NCI-H128 (cell line): ENCODE measurements at regions not wholly inside any gene's neighbourhood (a gene's known extent, or its start where the extent isn't known, plus 50 kb on each side); places are given as distances from the start of the nearest gene placed in this dataset.

Experiments
- DNase-seq: peaks from one replicate; lab custom pipeline; 2025; ENCODE audit not compliant: unreplicated experiment; lab: John Stamatoyannopoulos, UW

- DNase-seq: no peak
Observed at GRCh38 chr5:88488561-88488960, 219.9 kb upstream of the TMEM161B start.

GRCh38 chr5:88488130-88488529 lies 219.5 kb upstream of the TMEM161B start:
- no peak for DNase-seq

- no peak for DNase-seq
Observed at GRCh38 chr5:88487066-88487465, 218.4 kb upstream of the TMEM161B start.

DNA sequence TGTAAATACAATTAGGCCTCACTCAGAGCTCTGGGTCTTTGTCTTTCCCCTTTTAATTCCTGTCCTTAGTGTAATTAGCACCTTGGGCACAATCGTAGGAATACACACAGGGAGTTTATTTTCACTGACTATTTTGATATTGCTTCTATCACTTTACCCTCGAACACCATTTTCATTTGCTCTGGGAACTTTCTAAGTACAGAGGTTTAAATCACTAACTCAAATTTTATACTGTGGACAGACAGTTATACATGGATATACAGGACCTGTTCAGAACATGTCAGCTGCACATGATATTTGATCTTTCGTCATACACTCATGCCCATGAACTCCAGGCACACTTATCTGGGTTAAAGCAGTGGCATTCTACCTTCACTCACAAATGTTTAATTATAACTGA lies 217.8 kb upstream of the TMEM161B start:
- no peak for DNase-seq

- DNase-seq: no peak
Observed at GRCh38 chr5:88485531-88485930, 216.9 kb upstream of the TMEM161B start.

- DNase-seq: no peak
Observed at GRCh38 chr5:88483964-88484672, 215.5 kb upstream of the TMEM161B start.

GRCh38 chr5:88480801-88481499 lies 212.3 kb upstream of the TMEM161B start:
- no peak for DNase-seq

GRCh38 chr5:88480245-88480644 lies 211.6 kb upstream of the TMEM161B start:
- DNase-seq: no peak

DNA sequence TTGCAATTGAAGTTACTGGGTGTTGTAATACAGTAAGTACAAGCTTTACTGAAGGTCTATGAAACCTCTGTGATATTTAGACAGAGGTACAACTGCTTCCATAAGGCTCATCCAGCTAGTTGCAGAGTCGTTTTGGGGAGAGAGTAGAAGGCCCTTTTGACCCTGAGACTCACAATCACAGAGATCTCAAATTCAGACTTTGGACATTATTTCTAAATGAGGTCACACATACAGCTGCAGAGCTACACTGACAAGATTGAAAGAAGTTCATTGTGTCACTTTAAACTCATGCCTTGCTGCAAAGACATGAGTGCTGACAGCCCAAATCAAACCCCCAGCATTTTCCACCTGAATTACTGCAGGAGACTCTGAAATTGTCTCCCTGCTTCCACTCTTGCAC lies 205.9 kb upstream of the TMEM161B start:
- no peak for DNase-seq

- no peak for DNase-seq
Observed at GRCh38 chr5:88470745-88471144, 202.1 kb upstream of the TMEM161B start.

- DNase-seq: no peak
Observed at GRCh38 chr5:88459971-88460370, 191.3 kb upstream of the TMEM161B start.

GRCh38 chr5:88452820-88453219 lies 184.2 kb upstream of the TMEM161B start:
- no peak for DNase-seq

DNA sequence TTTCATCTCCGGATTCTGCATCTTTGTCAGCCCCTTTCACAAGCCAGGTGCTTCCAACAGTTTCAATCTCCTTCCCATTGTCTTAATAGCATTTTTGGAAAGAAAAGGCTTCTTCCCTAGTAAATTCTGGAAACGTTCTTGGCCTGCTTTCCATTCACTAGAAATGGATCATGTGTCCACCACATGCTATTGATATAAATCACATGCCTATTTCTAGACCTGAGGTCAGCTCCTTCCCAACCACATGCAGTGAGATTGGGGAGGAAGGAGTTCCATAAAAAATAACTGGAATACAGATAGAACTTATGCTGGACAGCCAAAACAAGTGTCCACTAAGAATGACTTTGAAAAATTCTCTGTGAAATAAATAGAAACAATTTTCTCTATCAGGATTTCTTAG lies 181.6 kb upstream of the TMEM161B start:
- no peak for DNase-seq

DNA sequence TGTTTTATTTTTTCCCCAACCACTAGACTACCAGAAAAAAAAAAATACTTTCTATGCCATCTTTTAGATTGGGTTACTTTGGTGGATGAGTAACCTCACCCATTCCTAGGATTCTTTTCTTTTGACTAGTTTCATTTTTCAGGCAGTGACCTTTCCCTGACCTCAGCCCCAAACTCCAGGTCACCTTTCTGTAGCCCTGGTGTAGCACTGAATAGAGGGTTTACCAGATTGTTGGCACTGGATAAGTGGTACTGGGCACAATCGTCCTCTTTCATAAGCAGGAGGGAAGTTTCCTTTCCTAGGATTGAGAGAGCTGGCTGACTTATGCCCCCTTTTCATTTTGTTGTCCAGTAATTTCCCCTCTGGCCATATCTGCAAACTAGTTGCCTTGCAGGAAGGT lies 169.4 kb upstream of the TMEM161B start:
- no peak for DNase-seq

GRCh38 chr5:88436290-88436689 lies 167.6 kb upstream of the TMEM161B start:
- no peak for DNase-seq

- DNase-seq: no peak
Observed at GRCh38 chr5:88428633-88429032, 160.0 kb upstream of the TMEM161B start.

DNA sequence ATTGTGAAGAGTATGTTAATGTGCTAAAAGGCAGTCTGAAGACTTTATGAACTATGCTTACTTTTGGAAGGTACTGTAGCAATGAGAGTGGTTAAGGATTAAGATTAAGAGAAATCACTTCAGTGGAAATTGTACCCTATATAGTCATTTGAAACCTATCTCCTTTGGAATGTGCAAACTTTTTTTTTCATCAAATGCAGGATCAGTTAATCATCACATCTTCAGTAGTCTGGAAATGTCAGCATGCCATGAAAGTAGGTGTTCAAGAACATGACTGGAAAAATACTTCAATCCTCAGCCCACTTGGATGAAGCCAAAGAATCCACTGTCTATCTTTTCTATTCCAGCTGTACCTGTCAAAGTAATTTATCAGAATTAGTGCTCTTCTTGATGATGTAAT lies 157.8 kb upstream of the TMEM161B start:
- no peak for DNase-seq

DNA sequence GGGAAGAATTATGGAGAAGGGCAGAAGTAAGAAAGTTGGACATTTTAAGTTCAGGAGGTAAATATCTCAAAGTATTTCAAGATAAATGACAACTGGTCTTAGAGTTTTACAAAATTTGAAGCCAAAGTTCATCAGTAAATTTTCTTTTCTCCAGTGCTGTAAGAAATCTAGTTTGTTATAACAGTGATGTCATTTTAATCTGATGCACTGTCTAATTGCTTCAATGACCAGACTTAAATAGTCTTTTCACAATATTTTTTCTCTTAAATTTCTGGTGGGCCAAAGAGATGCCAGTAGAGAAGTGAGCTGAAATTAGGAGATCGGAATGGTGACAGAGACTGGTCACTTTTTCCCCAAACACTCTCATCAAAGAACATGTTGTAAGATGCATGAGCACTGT lies 156.5 kb upstream of the TMEM161B start:
- DNase-seq: no peak

GRCh38 chr5:88419931-88420330 lies 151.3 kb upstream of the TMEM161B start:
- DNase-seq: no peak

DNA sequence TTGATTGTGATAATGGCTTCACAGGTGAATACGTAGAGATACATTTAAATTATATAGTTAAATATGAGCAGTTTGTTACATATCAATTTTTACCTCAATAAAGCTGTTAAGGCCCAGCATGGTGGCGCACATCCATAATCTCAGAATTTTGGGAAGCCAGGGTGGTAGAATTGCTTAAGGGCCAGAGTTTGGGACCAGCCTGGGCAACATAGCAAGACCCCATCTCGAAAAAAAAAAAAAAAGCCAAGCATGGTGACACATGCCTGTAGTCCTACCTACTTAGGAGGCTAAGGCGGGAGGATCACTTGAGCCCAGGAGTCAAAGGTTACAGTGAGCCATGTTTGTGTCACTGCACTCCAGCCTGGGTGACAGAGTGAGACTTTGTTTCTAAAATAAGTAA lies 138.7 kb upstream of the TMEM161B start:
- DNase-seq: no peak

DNA sequence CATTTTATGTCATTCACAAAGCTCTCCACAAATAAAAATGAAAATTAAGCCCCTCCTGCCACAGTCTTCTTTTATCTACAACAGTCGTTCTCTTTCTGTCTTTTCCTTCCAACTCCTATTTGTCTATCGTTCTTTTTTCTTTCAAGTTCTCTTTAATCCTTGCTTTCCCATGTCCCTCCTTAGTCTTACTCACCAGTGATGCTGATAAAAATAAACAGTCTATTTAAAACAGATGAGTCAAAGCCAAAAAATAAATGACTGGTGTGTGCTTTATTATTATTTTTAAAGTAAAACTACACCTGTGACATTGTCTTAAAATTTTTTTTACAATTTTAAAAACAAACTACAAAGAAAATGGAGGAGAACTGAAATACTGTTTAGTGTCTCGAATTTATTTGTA lies 137.1 kb upstream of the TMEM161B start:
- no peak for DNase-seq

- DNase-seq: no peak
Observed at GRCh38 chr5:88404405-88404804, 135.8 kb upstream of the TMEM161B start.

DNA sequence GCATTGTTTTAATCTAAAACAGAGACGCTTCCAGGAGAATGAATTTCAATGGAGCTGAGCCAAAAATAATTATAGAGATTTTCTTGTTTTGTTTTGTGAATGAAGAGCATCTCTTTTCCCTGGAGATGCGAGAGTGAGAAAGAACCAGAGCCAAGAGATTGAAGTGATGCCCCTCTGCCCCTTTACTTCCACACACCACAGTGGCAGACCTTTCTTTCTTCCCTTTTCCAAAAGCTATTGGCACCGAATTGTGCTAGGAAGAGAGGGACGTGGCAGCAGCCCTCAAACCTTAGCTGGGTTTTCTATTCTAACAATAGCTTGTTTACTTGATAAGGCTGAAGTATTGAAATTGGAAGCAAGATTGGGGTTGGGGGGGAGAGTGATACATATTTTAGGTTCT lies 133.0 kb upstream of the TMEM161B start:
- no peak for DNase-seq
